ENCODE measurements at regions not wholly inside any gene's neighbourhood (a gene's known extent, or its start where the extent isn't known, plus 50 kb on each side); places are given as distances from the start of the nearest gene placed in this dataset.
"Not testable (repeated sequence)": the region's sequence is repeated elsewhere in the genome, so short reads cannot be mapped to it uniquely, and the experiment has no call there.

DNA sequence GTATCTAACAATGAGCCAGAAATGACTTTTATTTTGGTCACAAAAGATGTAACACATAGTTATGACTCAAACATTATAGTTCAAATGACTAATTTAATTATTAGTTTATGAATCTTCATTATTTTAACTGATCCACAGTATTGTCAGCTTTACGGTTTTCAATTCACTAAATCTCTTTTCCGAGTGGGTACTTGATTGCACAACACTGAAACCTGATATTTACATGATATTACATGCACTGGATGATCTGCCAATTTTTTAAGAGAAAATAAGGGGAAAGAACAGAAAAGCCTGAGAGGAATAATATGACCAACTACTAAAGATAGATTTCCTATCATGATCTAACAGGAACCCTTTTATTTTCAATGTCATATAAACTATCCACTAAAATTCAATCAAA lies 1446.0 kb downstream of the FSTL5 start:
- Histone ChIP-seq H3K27ac (no peak overlapping the region), H3K9me3 (no peaks in the 10 kb centered on the region), H3K27me3 (no peaks in the 10 kb centered on the region), H3K4me1 (no peaks in the 10 kb centered on the region), H3K36me3 (no peaks in the 10 kb centered on the region), H3K4me3 (no peak overlapping the region)
- no peak for DNase-seq
- no peak for ATAC-seq (ENCODE audit: low FRiP score in 2 of 2)
- TF ChIP-seq CTCF (IDR thresholded peaks at IDR 0.05) (no peak), POLR2A (IDR thresholded peaks at IDR 0.05) (no peak), EP300 (IDR thresholded peaks at IDR 0.05) (no peak), POLR2AphosphoS5 (IDR thresholded peaks at IDR 0.05) (no peak)
- WGBS, 2 donors, result 83 to 87% methylated on average over 2 of the region's 2 CpGs

GRCh38 chr4:160724063-160724462 lies 1439.7 kb downstream of the FSTL5 start:
- Histone ChIP-seq H3K36me3 (no peaks in the 10 kb centered on the region), H3K4me3 (no peak overlapping the region), H3K9me3 (no peaks in the 10 kb centered on the region), H3K27me3 (no peaks in the 10 kb centered on the region), H3K4me1 (no peaks in the 10 kb centered on the region), H3K27ac (no peak overlapping the region)
- ATAC-seq (ENCODE audit: low FRiP score in 2 of 2) (no peak), DNase-seq (no peak)
- TF ChIP-seq EP300 (IDR thresholded peaks at IDR 0.05) (no peak), POLR2AphosphoS5 (IDR thresholded peaks at IDR 0.05) (no peak), CTCF (IDR thresholded peaks at IDR 0.05) (no peak), POLR2A (IDR thresholded peaks at IDR 0.05) (no peak)

DNA sequence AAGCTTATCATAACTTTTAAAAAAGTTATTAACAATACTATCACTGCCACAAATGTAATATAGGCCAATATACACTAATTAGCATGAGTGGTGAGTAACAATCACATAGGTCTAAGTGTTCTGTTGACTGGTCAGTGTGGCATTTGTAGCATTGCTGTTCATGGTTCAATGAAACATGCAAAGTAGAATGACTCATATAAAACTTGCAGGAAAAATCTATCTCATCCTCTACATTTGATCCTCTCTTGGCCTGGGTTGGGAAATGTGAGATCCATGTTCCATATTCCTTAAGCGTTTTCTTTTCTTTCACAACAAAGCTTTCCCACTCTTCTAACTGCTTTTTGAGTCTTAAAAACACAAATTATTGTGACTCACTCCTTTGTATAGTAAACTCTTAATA lies 1418.7 kb downstream of the FSTL5 start:
- H3K9me3 ChIP-seq, result no peaks in the 10 kb centered on the region
- no peaks in the 10 kb centered on the region for H3K36me3 ChIP-seq
- TF ChIP-seq EP300 (IDR thresholded peaks at IDR 0.05), result no peak
- no peak for TF ChIP-seq CTCF (IDR thresholded peaks at IDR 0.05)
- TF ChIP-seq POLR2A (IDR thresholded peaks at IDR 0.05), result no peak
- no peak for TF ChIP-seq POLR2AphosphoS5 (IDR thresholded peaks at IDR 0.05)
- ATAC-seq (ENCODE audit: low FRiP score in 2 of 2) (no peak), DNase-seq (no peak)
- WGBS, 2 donors, result 82 to 91% methylated on average over 1 of the region's 1 CpG
- H3K4me3 ChIP-seq, result no peak overlapping the region
- H3K27me3 ChIP-seq, result no peaks in the 10 kb centered on the region
- H3K27ac ChIP-seq, result no peak overlapping the region
- H3K4me1 ChIP-seq, result no peaks in the 10 kb centered on the region

GRCh38 chr4:160746585-160746984 lies 1417.2 kb downstream of the FSTL5 start:
- not testable (repeated sequence) for H3K36me3 ChIP-seq; H3K4me1 ChIP-seq; H3K4me3 ChIP-seq; ATAC-seq (ENCODE audit: low FRiP score in 2 of 2); H3K27ac ChIP-seq; H3K27me3 ChIP-seq; H3K9me3 ChIP-seq
- DNase-seq, result peak in 1 of 2 donors; percentile 8
- 75 to 93% methylated on average over 5 to 8 of the region's 8 CpGs for WGBS, 2 donors

DNA sequence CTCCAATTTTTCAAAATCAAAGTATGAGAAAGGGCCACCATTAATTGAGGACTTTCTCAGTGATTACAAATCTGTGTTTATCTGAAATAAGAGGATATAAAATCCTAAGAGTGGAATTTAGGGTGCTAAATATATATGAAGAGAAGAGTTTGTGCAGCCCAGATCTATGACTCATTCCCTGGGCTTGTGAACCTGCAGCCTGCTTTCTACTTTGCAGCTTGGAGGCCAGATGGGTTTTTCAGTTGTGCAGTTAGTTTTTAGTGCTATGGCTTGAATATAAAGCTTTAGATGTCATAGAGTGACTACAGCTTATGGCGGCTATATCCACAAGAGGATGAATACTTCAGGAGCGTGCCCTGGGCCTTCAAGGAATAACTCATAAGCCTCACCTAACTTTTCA lies 1391.1 kb downstream of the FSTL5 start:
- WGBS, 2 donors, result 87 to 92% methylated on average over 2 of the region's 2 CpGs
- no peak for DNase-seq
- no peak for ATAC-seq (ENCODE audit: low FRiP score in 2 of 2)
- Histone ChIP-seq H3K27ac (no peak overlapping the region), H3K4me1 (no peaks in the 10 kb centered on the region), H3K4me3 (no peak overlapping the region), H3K9me3 (no peaks in the 10 kb centered on the region), H3K27me3 (no peaks in the 10 kb centered on the region), H3K36me3 (no peaks in the 10 kb centered on the region)
- TF ChIP-seq CTCF (IDR thresholded peaks at IDR 0.05), result no peak
- TF ChIP-seq POLR2A (IDR thresholded peaks at IDR 0.05), result no peak
- TF ChIP-seq POLR2AphosphoS5 (IDR thresholded peaks at IDR 0.05), result no peak
- no peak for TF ChIP-seq EP300 (IDR thresholded peaks at IDR 0.05)

All from upper lobe of left lung (tissue), 6 donors.